GM19438 (cell line): ENCODE measurements at regions not wholly inside any gene's neighbourhood (a gene's known extent, or its start where the extent isn't known, plus 50 kb on each side); places are given as distances from the start of the nearest gene placed in this dataset.
"Not testable (repeated sequence)": the region's sequence is repeated elsewhere in the genome, so short reads cannot be mapped to it uniquely, and the experiment has no call there.

ENCODE experiments used
- ATAC-seq: cut with Tn5 transposase; IDR thresholded peaks from one replicate; pipeline ENCODE4 v1.9.1; 2021; ENCODE audit warnings: low read depth; ENCODE audit not compliant: unreplicated experiment

DNA sequence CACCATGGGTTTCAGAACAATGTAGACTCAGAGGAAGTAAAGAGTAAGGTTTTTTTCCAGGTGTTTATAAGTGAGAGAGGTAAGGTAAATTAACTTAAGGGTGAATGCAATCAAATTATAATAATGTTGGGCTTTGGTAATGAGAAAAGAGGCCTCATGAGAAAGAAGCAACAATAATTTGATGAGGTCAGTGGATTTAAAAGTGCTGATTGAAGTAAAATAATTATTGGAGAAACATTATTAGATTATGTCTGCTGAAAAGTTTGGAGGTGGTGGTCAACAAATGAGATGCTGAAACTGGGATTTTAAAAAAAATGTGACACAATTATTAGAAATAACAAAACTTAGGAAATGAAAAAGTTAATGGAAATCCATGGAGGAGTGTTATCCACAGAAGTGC, 187.4 kb upstream of the BRINP3 start:
- ATAC-seq, result no peak

DNA sequence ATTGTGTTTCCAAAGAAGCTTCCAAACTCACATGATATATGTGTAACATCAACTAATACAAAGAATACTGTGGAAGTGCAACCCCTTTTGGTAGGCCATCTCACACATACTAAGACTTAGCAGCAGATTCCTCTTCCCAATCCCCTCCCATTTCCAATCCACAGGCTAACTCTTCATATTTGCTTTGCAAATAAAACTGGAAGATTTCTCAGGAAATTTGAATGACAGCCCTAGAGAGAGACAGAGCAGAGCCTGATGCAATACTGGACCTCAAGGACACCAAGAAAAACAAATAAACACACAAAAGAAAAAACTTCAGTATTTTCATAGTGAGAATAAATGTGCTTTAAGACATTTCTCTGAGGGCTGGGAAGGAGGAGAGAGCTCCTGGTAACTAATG, 190.2 kb upstream of the BRINP3 start:
- no peak for ATAC-seq

- ATAC-seq, result no peak
These were observed 201.4 kb upstream of the BRINP3 start for GRCh38 chr1:190679044-190679443.

- ATAC-seq, result no peak
These were observed 201.8 kb upstream of the BRINP3 start for GRCh38 chr1:190679454-190679853.

GRCh38 chr1:190679983-190680382, 202.3 kb upstream of the BRINP3 start:
- no peak for ATAC-seq

- ATAC-seq, result no peak
These were observed 208.0 kb upstream of the BRINP3 start for GRCh38 chr1:190685676-190686075.

DNA sequence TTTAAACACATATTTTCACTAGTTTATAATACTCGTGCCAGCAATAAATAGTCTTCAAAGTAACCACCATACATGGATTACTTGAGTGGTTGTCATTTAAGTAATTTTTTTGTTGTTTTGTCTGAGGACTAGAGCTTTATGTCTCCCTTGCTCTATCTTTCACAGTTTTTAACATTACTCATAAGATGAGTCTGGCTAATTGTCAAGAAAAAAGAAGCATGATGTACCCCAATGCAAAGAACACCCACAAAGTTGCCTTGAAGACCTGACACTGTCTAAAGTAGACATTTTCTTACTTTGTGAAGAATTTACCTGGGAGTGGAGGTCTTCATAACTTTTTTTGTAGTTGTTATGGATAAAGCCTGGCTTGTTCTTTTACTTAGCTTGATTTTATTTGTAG, 210.4 kb upstream of the BRINP3 start:
- no peak for ATAC-seq

GRCh38 chr1:190698488-190698887, 220.8 kb upstream of the BRINP3 start:
- not testable (repeated sequence) for ATAC-seq

- ATAC-seq, result no peak
These were observed 221.5 kb upstream of the BRINP3 start for GRCh38 chr1:190699165-190699564.

DNA sequence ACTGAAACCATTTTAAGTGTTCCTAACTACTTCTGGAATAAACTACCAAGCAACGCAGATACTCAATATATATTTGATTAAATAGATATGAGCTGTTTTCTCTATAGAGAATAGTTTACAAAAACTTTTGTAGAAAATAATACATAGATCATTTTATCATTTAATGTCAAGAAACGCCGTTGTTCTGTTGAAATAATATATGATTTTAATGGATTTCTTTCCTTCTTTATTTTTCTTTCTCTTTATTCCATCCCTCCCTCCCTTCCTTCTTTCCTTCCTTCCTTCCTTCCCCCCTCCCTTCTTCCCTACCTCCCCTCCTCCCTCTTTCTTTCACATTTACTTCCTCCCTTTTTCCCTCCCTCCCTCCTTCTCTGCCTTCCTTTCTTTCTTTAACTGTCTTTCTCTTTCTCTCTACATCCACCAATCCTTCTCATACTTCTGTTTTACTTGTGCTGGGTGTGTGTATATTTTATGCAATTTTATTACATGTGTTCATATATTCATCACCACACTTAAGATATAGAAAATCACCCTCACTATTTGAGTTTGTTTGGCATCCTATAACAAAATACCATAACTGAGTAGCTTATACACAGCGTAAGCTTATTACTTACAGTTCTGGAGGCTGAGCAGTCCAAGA, 230.9 kb upstream of the BRINP3 start:
- ATAC-seq, result no peak

GRCh38 chr1:190711069-190711468, 233.4 kb upstream of the BRINP3 start:
- no peak for ATAC-seq

- no peak for ATAC-seq
These were observed 239.4 kb upstream of the BRINP3 start for GRCh38 chr1:190717055-190717454.

GRCh38 chr1:190736971-190737590, 259.4 kb upstream of the BRINP3 start:
- ATAC-seq, result no peak

DNA sequence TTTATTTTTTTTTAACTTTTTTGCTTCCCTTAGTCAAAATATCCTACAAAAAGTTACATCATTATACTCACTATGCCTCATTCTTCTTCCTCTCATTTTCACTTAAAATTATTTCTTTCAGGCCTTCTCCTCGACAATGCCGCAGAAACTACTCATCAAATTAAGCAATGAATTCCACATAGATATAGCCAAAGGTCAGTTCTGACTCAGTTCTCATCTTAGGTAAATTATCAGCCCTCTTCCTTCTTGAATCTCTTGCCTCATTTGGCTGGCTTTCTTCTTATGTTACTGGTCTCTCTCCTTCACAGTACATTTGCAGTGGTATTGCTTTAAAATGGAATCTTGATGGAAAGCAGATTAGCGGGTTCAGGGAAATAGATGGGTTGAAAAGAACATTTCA, 260.7 kb upstream of the BRINP3 start:
- ATAC-seq, result no peak

- no peak for ATAC-seq
These were observed 262.3 kb upstream of the BRINP3 start for GRCh38 chr1:190739926-190740325.

GRCh38 chr1:190747704-190748103, 270.0 kb upstream of the BRINP3 start:
- no peak for ATAC-seq

DNA sequence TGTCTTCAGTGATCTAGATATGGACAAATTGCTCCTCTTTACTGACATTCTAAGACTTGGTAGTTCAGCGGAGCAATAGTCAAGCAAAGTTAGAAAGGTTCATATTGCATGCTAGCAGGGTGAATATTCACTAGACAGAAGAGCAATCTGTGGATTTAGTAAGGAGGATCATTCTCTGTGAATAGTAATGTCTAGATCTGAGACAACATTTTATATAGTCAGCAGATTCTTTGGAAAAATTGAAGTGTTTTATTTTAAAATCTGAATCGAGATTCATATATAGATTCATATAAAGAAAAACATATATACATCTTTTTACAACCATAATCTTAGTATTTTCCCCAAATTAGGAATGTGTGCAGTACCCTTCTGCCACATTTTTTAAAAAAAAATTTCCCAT, 274.5 kb upstream of the BRINP3 start:
- ATAC-seq, result no peak

GRCh38 chr1:190754666-190755065, 277.0 kb upstream of the BRINP3 start:
- no peak for ATAC-seq

DNA sequence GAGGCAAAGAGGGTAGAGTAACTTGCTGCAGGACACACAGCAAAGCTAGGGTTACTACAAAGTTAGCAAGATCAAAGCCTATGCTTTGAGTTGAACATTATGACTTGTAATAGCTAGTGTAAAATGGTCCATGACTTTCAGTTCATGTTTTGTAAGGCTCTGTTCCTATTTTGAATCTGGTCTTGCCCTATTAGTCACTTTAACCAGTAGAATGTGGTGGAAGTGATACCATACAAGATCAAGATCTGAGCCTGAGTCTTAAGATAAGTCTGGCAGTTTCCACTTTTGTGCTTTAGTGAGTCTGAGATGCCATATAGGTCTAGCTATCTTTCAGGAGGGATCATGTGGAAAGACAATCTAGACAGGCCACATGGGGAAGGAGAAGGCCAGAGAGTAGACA, 282.1 kb upstream of the BRINP3 start:
- ATAC-seq, result no peak

DNA sequence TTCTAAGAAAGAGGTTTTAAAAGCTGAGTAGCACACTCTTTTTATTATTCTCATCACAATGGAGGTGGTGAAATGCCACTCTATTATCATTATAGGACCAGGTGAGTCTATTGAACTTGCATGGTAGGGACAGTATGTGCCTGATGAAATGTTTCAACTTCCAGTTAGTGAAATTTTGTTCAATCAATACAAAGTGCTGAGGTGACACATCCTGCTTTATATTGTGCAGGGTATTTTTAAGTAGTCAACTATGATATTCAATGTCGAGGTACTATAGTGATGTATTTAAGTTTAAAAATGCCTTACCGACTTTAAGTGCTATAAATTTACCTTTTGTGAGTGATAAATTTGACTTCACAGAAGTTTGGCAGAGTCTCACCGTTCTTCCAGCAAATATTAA, 284.7 kb upstream of the BRINP3 start:
- no peak for ATAC-seq

DNA sequence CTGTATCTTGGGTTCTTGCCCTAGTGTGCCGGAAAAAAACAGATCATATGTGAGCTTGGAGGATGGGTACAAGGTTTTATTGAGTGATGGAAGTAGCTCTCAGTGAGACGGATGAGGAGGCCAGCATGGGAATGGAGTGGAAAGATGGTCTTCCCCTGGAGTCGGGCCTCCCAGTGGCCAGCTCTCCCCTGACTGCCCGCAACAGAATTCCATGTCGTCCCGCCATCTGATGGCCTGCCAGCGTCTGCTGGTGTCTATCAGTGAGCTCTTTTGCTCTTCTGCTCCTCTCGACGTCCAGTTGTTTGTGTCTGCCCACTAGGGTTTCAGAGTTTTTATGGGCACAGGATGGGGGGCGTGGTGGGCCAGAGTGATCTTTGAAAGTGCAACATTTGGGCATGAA, 315.2 kb upstream of the BRINP3 start:
- no peak for ATAC-seq

- no peak for ATAC-seq
These were observed 330.0 kb upstream of the BRINP3 start for GRCh38 chr1:190807629-190808028.

GRCh38 chr1:190808035-190808434, 330.4 kb upstream of the BRINP3 start:
- ATAC-seq, result no peak
